ENCODE measurements at regions not wholly inside any gene's neighbourhood (a gene's known extent, or its start where the extent isn't known, plus 50 kb on each side); places are given as distances from the start of the nearest gene placed in this dataset.

DNA sequence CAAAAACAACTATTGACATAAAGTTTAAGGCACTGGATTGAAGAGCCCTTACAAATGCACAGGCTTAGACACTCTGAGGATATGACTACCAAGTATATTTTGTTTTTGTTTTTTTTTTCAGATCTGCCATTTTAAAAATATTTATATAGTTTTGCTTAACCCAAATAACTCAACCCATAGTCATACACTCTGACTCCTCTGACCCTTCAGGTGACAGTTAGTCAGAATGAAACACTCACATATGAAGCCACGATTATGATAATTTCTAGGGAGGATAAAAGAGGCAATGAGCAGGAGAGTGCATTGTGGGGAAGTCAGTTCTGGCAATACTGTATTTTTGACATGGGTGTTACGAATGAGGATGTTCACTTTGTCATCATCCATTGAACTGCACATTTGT lies 774.7 kb downstream of the MECOM start:
- Mint-ChIP-seq H3K4me1 (ENCODE audit: low read depth) (no peaks in the 10 kb centered on the region), H3K4me3 (no peak overlapping the region), H3K27ac (no peak overlapping the region), H3K9me3 (peaks cover under 1% of the 10 kb centered on the region), H3K27me3 (no peaks in the 10 kb centered on the region), H3K36me3 (ENCODE audit: low read depth) (no peaks in the 10 kb centered on the region)

DNA sequence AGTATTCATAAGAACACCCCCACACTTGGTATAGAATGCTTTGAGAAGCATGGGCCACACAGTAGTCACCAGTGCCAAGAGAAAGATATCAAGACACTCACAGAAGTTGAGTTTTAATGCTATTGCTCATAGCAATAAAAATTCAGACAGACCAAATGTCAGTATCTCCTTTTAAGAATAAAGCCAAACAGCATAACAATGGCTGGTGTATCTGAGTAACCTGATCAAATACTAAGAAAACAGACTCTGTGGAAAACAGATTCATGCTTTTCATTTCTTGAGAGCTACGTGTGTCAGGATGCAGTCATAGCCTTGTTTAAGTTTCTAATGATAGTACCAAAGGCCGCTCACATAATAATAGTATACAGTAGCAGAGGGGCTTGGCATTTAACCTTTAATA lies 778.5 kb downstream of the MECOM start:
- Mint-ChIP-seq H3K36me3 (ENCODE audit: low read depth) (no peaks in the 10 kb centered on the region), H3K27me3 (no peaks in the 10 kb centered on the region), H3K4me1 (ENCODE audit: low read depth) (no peaks in the 10 kb centered on the region), H3K9me3 (no peaks in the 10 kb centered on the region), H3K4me3 (no peak overlapping the region), H3K27ac (no peak overlapping the region)

DNA sequence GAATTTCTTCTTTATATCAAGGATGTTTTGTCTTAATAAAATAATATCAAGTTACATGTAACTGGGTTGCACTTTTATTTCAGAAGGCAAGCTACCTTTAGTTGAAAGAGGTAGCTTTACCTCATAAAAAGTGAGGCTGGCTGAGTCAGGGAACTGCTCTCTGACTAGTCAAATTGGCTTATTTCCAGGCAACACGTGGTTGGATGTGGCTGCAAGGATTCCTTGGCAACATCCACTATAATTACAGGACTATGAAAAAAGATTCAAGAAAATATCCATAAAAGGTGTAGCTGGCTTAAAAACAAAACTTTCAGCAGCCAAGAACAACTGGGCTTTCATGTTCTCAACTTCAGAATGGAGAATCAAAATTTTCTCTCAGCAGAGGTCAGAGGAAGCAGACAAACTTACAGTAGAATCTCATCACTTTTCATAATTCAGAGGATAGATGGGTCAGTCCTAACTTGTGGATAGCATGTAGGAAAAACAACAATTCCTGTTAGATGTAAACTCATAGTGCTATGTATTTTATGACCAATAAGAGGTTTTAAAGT lies 779.1 kb downstream of the MECOM start:
- Mint-ChIP-seq H3K4me1 (ENCODE audit: low read depth) (no peaks in the 10 kb centered on the region), H3K27me3 (no peaks in the 10 kb centered on the region), H3K36me3 (ENCODE audit: low read depth) (no peaks in the 10 kb centered on the region), H3K9me3 (no peaks in the 10 kb centered on the region), H3K4me3 (no peak overlapping the region), H3K27ac (no peak overlapping the region)

DNA sequence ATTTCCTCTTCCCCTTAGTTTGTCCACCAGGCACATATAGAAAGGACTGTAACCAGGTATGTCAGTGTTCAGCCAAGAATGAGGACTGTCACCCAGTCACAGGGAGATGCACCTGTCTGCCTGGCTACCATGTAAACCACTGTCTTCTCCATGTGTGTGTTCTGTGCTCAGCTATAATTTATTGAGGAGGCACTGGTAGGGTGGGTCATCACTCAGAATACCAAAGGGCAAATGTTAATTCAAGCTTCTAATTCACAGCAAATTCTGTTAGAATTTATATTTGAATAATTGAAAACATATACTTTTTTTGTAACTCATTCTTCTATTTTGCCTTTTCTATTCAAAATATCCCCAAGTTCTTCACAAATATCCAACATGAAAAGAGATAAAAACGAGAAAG lies 780.4 kb downstream of the MECOM start:
- no peaks in the 10 kb centered on the region for H3K4me1 Mint-ChIP-seq (ENCODE audit: low read depth)
- H3K4me3 Mint-ChIP-seq: no peak overlapping the region
- H3K36me3 Mint-ChIP-seq (ENCODE audit: low read depth): no peaks in the 10 kb centered on the region

DNA sequence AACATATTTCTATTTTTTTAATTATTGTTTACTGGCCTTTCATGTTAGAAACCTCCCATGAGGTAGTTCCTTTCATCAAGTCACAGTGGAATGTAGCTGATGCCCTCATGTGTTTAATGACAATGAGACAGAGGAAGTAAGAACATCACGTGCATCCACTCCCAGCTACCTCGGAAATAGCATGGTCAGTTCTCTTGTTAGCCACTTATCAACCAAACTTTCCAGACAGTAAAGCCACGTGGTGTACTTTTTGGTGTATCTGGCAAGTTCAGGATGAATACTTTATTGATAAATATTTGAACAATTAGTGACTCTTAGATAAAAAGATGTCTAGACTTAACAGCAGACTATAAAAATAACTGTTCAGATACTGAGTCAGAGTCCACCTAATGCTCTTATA lies 781.7 kb downstream of the MECOM start:
- no peak overlapping the region for H3K27ac Mint-ChIP-seq
- H3K27me3 Mint-ChIP-seq: no peaks in the 10 kb centered on the region

More for the DNA sequence above, 780.4 kb downstream of the MECOM start:
- Mint-ChIP-seq H3K9me3 (no peaks in the 10 kb centered on the region), H3K27me3 (no peaks in the 10 kb centered on the region), H3K27ac (no peak overlapping the region)

DNA sequence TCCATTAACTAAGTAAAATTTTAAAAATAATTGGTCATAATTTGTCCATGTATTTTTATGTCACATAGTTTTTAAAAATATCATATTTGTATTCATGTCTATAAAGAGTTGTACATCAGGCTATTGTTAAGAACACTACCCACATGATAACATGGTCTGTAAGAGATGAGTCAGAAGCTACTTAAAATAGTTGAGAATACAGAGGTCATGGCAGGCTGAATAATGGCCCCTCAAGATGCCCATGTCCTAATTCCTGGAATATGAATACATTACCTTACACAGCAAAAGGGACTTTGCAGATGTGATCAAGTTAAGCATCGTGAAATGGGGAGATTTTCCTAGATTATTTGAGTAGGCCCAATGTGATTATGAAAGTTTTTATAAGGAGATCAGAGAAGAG lies 782.9 kb upstream of the GOLIM4 start:
- Mint-ChIP-seq H3K4me3 (no peak overlapping the region), H3K36me3 (ENCODE audit: low read depth) (no peaks in the 10 kb centered on the region), H3K9me3 (peaks cover 3% of the 10 kb centered on the region), H3K27me3 (no peaks in the 10 kb centered on the region), H3K27ac (no peak overlapping the region), H3K4me1 (ENCODE audit: low read depth) (no peaks in the 10 kb centered on the region)

More for the DNA sequence above, 781.7 kb downstream of the MECOM start:
- no peaks in the 10 kb centered on the region for H3K36me3 Mint-ChIP-seq (ENCODE audit: low read depth)
- no peaks in the 10 kb centered on the region for H3K9me3 Mint-ChIP-seq
- H3K4me3 Mint-ChIP-seq: no peak overlapping the region
- H3K4me1 Mint-ChIP-seq (ENCODE audit: low read depth): no peaks in the 10 kb centered on the region

DNA sequence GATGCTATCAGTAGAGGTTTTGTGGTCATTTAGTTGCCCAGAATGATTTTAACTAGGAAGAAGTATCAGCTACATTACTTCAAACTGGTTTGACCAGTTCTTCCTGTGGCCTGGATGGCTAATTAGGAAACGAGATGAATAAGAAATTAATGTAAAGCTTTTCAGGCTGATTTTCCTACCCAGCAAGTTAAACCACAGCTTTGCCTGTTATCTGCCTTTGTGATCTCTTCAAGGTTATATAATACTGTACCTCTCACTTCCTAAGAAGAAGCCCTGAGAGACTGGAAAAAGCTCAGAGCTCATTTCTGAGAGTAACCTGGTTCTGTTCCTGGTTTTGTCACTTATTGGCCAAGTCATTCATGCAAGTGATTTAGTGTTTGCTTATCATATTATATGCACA lies 782.2 kb upstream of the GOLIM4 start:
- Mint-ChIP-seq H3K36me3 (ENCODE audit: low read depth) (no peaks in the 10 kb centered on the region), H3K9me3 (peaks cover 3% of the 10 kb centered on the region), H3K27ac (no peak overlapping the region), H3K4me1 (ENCODE audit: low read depth) (no peaks in the 10 kb centered on the region), H3K4me3 (no peak overlapping the region), H3K27me3 (no peaks in the 10 kb centered on the region)

DNA sequence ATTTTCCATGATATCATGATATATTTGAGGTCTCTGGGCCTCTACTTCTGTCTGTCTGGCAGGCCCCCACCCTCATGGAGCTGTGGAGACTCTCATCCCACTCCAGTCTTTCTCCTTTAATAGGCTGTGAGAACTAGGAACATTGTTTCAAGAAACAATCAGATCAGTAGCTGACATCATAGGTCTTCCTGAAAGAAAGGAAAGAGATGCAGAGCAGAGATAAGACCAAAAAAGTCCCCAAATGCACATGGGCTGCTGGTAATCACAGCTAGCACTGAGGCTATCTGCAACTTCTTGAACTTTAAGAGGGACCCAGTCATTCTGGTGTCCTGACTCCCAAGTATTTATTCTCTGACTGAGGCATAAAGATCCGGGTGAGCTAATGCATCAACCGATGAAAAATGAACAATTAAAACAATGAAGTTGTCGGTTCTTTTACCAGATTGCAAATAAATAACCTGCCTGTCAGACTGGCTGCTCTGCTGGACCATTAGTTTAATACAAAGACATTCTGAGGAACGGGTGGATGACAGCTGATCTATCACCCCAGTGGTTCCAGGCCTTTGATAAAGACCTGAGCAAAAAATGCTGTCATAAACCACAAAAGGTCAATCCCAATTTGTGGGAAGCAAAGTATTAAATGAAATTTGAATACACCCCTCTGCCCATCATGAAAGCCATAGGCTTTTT lies 780.8 kb upstream of the GOLIM4 start:
- no peaks in the 10 kb centered on the region for H3K4me1 Mint-ChIP-seq (ENCODE audit: low read depth)
- H3K27me3 Mint-ChIP-seq: no peaks in the 10 kb centered on the region
- no peak overlapping the region for H3K4me3 Mint-ChIP-seq
- peaks cover 3% of the 10 kb centered on the region for H3K9me3 Mint-ChIP-seq
- H3K27ac Mint-ChIP-seq: no peak overlapping the region
- no peaks in the 10 kb centered on the region for H3K36me3 Mint-ChIP-seq (ENCODE audit: low read depth)

DNA sequence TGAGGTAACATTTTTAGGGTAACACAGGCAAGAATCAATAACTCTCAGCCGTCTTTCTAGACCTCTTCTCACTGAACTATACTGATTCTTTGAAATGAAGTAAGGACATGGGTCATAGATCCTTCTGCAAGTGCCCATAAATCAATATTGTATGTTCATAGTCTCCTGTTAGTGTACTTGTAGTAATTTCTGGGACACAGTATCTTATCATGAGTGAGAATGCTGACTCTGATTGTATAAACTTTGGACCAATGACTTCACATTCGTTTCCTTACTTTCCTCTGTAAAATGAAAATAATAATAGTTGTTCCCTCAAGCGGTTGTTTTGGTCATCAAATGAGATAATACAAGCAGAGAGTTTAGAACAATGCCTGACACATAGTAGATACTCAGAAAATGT lies 777.1 kb upstream of the GOLIM4 start:
- no peaks in the 10 kb centered on the region for H3K27me3 Mint-ChIP-seq
- no peak overlapping the region for H3K27ac Mint-ChIP-seq
- H3K9me3 Mint-ChIP-seq: peaks cover 3% of the 10 kb centered on the region
- H3K4me3 Mint-ChIP-seq: no peak overlapping the region
- no peaks in the 10 kb centered on the region for H3K36me3 Mint-ChIP-seq (ENCODE audit: low read depth)
- H3K4me1 Mint-ChIP-seq (ENCODE audit: low read depth): no peaks in the 10 kb centered on the region

DNA sequence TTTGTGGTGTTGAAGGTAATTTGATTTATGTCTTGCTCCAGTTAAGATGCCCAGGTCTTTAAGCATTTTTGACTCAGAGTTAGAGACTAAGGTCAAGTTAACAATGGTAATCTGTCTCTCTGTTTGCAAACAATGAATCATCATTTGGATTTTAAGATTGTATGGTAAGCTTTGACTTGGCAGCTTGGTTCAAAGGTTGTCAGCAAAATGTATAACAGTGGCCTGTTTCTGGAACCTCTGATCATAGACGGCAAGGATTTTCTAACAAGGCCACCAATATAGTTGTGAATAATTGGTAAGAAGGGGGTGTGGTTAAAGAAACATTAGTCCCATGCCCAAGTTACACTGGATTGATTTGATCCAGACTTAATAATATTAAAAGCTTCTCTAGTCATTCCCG lies 775.2 kb upstream of the GOLIM4 start:
- H3K27ac Mint-ChIP-seq: no peak overlapping the region
- H3K36me3 Mint-ChIP-seq (ENCODE audit: low read depth): no peaks in the 10 kb centered on the region
- peaks cover 3% of the 10 kb centered on the region for H3K9me3 Mint-ChIP-seq
- no peaks in the 10 kb centered on the region for H3K4me1 Mint-ChIP-seq (ENCODE audit: low read depth)
- H3K27me3 Mint-ChIP-seq: no peaks in the 10 kb centered on the region
- no peak overlapping the region for H3K4me3 Mint-ChIP-seq

DNA sequence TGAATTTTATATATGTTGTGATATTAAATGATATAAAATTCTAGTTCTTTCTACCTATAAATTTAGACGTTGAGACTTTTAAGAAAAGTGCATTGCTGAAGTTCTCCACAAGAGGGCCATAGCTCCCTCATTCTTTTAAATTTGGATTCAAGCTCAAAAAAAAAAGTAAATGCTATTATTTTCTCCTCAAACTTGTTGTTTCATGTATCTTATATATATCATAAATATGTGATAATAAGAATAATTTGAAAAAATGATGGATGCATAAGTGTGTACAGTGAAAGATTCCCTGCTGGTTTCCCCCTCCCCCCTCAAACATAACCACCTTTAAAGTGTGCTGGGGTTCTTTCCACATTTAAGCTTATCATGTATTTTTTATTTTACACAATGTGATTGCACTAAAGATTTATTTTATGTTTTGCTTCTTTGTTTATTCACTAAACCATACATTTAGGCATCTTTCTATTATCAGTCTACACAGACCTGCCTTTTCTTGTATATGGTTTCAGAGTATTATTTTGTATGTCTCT lies 769.4 kb upstream of the GOLIM4 start:
- Mint-ChIP-seq H3K27me3 (no peaks in the 10 kb centered on the region), H3K27ac (no peak overlapping the region), H3K36me3 (ENCODE audit: low read depth) (no peaks in the 10 kb centered on the region), H3K9me3 (no peaks in the 10 kb centered on the region), H3K4me1 (ENCODE audit: low read depth) (no peaks in the 10 kb centered on the region), H3K4me3 (no peak overlapping the region)

DNA sequence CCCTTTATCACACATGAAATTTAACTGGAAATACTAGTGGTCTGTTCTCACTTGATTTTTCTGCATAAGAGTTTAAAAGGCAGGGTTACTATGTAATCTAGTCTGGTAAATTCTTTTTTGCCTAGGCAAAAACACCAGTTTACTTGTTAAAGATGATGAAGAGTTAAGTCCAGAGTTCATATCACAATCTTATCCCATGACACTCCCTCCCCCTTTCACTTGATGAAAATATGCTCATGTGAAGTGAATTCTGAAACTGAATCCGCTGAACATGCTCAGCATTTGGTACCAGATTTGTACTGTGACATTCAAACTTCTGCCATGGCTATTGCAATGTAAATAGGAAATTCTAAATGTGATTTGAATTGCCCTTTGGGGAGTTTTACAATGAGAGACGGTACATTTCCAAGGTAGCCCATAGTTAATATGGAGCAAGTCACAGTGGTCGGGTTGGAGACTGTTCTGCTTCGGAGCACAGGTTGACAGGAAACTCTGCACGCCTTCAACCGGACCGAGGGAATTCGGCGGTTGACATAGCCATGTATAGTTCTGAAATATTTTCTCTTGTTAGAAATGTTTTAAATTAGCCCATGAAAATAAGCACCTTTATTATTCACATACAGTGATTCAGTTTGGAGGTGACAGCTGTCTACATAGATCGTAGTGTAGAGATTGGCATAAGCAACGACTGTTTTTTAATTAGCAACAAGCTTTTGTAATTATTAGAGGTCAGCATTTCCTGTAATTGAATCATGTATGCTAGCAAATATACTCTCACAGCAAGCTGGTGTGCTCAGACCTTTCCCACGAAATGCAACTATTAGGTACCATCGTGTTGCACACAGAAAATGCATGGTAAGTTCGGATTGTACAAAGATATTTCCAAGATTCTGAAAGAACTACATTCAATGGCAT lies 768.6 kb upstream of the GOLIM4 start:
- Mint-ChIP-seq H3K36me3 (ENCODE audit: low read depth) (no peaks in the 10 kb centered on the region), H3K4me3 (no peak overlapping the region), H3K9me3 (no peaks in the 10 kb centered on the region), H3K4me1 (ENCODE audit: low read depth) (no peaks in the 10 kb centered on the region), H3K27ac (no peak overlapping the region), H3K27me3 (no peaks in the 10 kb centered on the region)

DNA sequence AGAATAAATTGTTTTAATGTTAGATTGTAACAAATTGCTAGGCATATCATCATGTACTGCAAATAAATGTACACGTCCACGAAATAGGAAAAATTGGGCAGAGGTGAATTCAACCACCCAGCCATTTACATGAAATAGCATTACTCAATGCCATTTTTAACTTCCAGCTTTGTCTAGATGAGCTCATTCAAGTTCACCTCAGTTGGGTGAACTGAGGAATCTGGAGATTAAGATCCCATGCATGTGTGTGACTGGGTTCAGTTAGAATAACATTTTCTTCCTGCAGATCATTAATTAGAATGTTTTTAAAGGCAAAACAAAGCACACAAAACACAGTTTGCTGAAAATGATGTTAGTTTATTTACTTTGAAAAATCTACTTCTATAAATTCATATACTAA lies 767.8 kb upstream of the GOLIM4 start:
- Mint-ChIP-seq H3K36me3 (ENCODE audit: low read depth) (no peaks in the 10 kb centered on the region), H3K27me3 (no peaks in the 10 kb centered on the region), H3K4me3 (no peak overlapping the region), H3K4me1 (ENCODE audit: low read depth) (no peaks in the 10 kb centered on the region), H3K27ac (no peak overlapping the region), H3K9me3 (no peaks in the 10 kb centered on the region)

DNA sequence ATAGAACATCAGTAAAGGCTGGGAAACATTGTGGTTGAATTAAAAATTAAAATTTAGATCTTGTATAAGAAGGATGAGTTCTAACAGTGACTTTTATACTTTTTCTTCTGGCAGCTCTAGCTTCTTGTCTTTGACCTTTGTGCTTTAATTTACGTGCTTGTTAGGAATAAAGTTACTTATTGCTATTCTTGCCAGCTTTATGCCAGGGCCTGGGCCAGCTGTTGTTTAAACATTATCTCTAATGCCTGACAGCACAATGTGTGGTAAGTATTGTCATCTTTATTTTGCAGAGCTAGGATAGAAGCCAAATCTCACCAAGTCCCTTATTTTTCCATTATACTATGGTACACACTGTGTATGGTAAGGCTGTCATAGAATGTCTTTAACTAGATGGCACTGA lies 766.7 kb upstream of the GOLIM4 start:
- Mint-ChIP-seq H3K9me3 (no peaks in the 10 kb centered on the region), H3K27ac (no peak overlapping the region), H3K36me3 (ENCODE audit: low read depth) (no peaks in the 10 kb centered on the region), H3K4me1 (ENCODE audit: low read depth) (no peaks in the 10 kb centered on the region), H3K4me3 (no peak overlapping the region), H3K27me3 (no peaks in the 10 kb centered on the region)

DNA sequence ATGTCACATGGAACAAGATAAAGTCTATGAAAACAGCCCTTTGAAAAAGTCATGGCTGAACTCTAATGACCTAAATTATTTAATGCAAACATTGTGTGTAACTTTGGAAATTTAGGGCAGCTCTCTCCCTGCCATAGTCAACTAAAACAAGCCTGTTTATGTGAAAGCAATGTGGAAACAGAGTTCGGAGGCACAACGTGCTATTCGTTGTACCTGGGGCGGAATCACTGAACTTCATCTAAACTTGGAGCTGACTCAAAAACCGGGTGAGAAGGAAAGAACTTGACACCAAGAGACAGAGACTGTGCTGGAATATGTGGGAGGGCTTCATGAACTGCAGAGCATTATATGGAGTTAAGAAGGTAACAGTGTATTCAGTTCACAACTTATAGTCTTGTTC lies 764.9 kb upstream of the GOLIM4 start:
- H3K27me3 Mint-ChIP-seq: no peaks in the 10 kb centered on the region
- H3K4me1 Mint-ChIP-seq (ENCODE audit: low read depth): no peaks in the 10 kb centered on the region
- H3K4me3 Mint-ChIP-seq: no peak overlapping the region
- H3K9me3 Mint-ChIP-seq: peaks cover 6% of the 10 kb centered on the region
- no peaks in the 10 kb centered on the region for H3K36me3 Mint-ChIP-seq (ENCODE audit: low read depth)
- H3K27ac Mint-ChIP-seq: no peak overlapping the region
